ENCODE measurements at regions not wholly inside any gene's neighbourhood (a gene's known extent, or its start where the extent isn't known, plus 50 kb on each side); places are given as distances from the start of the nearest gene placed in this dataset.

DNA sequence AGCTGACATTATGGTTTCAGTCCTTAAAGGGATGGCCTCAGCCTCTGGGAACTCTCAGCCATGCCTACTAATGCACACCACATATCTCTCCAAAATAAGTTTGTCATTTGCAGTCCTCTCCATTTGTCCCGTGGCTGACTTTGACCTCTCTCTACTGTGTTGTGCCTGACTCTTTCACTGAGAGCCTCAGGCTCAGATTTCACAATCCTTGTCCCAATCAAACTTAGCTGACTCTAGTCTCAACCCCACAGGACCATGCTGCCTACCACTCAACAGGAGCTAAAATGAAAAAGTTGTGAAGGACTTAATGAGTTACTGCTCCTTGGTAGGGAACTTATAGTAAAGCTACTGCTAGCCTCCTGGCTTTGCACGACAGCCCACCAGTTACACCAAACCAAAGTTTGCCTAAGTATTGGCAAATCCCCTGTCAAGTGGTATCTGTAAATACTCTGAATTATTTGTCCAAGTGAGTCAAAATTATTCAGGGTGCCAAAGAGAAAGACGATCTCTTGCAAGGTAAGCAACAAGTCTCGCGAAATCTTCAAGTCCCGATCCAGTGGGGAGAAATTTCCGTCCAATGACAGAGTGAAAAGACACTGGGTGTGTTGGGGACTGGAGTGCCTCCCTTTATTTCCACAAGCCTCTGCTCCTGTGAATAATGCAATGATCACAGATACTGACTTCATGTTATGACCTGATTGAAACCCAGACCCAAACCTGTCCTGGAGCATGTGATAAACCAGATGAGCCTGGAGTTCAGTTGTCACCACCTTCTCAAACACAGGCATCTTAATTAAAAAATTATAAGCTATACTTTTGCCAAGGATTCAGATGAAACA, 124.4 kb upstream of the FOXQ1 start:
- H3K27me3 ChIP-seq (ENCODE audit: insufficient read depth, poor library complexity, severe bottlenecking) = peaks cover 5% of the 10 kb centered on the region
- H3K27ac ChIP-seq (replicated peaks) = no peak overlapping the region
- H3K4me3 ChIP-seq (replicated peaks; ENCODE audit: insufficient read depth, low read length) = no peak overlapping the region
- TF ChIP-seq, protein P1, sequence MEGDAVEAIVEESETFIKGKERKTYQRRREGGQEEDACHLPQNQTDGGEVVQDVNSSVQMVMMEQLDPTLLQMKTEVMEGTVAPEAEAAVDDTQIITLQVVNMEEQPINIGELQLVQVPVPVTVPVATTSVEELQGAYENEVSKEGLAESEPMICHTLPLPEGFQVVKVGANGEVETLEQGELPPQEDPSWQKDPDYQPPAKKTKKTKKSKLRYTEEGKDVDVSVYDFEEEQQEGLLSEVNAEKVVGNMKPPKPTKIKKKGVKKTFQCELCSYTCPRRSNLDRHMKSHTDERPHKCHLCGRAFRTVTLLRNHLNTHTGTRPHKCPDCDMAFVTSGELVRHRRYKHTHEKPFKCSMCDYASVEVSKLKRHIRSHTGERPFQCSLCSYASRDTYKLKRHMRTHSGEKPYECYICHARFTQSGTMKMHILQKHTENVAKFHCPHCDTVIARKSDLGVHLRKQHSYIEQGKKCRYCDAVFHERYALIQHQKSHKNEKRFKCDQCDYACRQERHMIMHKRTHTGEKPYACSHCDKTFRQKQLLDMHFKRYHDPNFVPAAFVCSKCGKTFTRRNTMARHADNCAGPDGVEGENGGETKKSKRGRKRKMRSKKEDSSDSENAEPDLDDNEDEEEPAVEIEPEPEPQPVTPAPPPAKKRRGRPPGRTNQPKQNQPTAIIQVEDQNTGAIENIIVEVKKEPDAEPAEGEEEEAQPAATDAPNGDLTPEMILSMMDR (IDR thresholded peaks at IDR 0.05; ENCODE audit: insufficient read depth, low read length) = no peak
- TF ChIP-seq GABPA (IDR thresholded peaks at IDR 0.05; ENCODE audit: low read depth) (no peak), REST (IDR thresholded peaks at IDR 0.05; ENCODE audit: insufficient replicate concordance, low read depth) (no peak), POLR2AphosphoS5 (IDR thresholded peaks at IDR 0.05; ENCODE audit: low read depth) (no peak)
- no peak for DNase-seq (ENCODE audit: low read depth in 1 of 2, low spot score in 1 of 2)

DNA sequence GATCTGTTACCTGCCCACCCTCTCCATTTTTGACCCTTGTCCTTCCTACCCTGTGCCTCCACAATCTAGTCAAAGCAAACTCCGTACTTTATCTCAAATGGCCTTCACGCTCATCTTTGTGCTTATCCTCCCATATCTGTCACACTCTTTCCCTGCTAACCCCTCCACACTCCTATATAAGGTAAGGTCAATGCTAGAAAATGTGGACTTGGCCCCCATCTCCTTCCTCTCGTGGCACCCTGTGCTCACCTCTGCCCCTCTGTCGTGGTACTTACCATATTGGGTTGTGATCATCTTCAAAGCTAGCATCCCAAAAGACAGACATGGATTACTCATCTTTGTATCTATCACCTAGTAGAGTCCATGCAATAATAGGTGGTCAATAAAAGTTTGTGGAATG, 127.6 kb upstream of the FOXQ1 start:
- H3K4me3 ChIP-seq (replicated peaks; ENCODE audit: insufficient read depth, low read length) = no peak overlapping the region
- no peak for DNase-seq (ENCODE audit: low read depth in 1 of 2, low spot score in 1 of 2)
- H3K27me3 ChIP-seq (ENCODE audit: insufficient read depth, poor library complexity, severe bottlenecking) = peaks cover 5% of the 10 kb centered on the region
- no peak overlapping the region for H3K27ac ChIP-seq (replicated peaks)
- TF ChIP-seq REST (IDR thresholded peaks at IDR 0.05; ENCODE audit: insufficient replicate concordance, low read depth) (no peak), GABPA (IDR thresholded peaks at IDR 0.05; ENCODE audit: low read depth) (no peak), SPI1 (IDR thresholded peaks at IDR 0.05; ENCODE audit: borderline replicate concordance, low read depth) (no peak)
- TF ChIP-seq, protein P1 (IDR thresholded peaks at IDR 0.05; ENCODE audit: insufficient read depth, low read length) = no peak

- Histone ChIP-seq H3K27me3 (ENCODE audit: insufficient read depth, poor library complexity, severe bottlenecking) (peaks cover 5% of the 10 kb centered on the region), H3K27ac (replicated peaks) (no peak overlapping the region), H3K4me3 (replicated peaks; ENCODE audit: insufficient read depth, low read length) (no peak overlapping the region)
- DNase-seq (ENCODE audit: low read depth in 1 of 2, low spot score in 1 of 2) = no peak
- no peak for TF ChIP-seq REST (IDR thresholded peaks at IDR 0.05; ENCODE audit: insufficient replicate concordance, low read depth)
- no peak for TF ChIP-seq SPI1 (IDR thresholded peaks at IDR 0.05; ENCODE audit: borderline replicate concordance, low read depth)
- TF ChIP-seq GABPA (IDR thresholded peaks at IDR 0.05; ENCODE audit: low read depth) = no peak
- no peak for TF ChIP-seq POLR2AphosphoS5 (IDR thresholded peaks at IDR 0.05; ENCODE audit: low read depth)
- TF ChIP-seq, protein P1 (IDR thresholded peaks at IDR 0.05; ENCODE audit: insufficient read depth, low read length) = no peak
These were observed 129.0 kb upstream of the FOXQ1 start for GRCh38 chr6:1182722-1183521.

Measured in HL-60 (cell line).